CD4-positive, alpha-beta T cell treated with Interleukin-4 for 4 hours (primary cell): ENCODE measurements at regions not wholly inside any gene's neighbourhood (a gene's known extent, or its start where the extent isn't known, plus 50 kb on each side); places are given as distances from the start of the nearest gene placed in this dataset.

Source experiments
- DNase-seq: peaks from one replicate; pipeline ENCODE4 v3.0.0-alpha.2; 2020

GRCh38 chr5:38023371-38023770, 183.5 kb upstream of the GDNF start:
- no peak for DNase-seq

- no peak for DNase-seq
Measured at GRCh38 chr5:38022631-38023030, 182.8 kb upstream of the GDNF start.

GRCh38 chr5:38018016-38018415, 178.2 kb upstream of the GDNF start:
- no peak for DNase-seq

GRCh38 chr5:38013107-38013506, 173.3 kb upstream of the GDNF start:
- no peak for DNase-seq

- no peak for DNase-seq
Measured at GRCh38 chr5:38011668-38012188, 171.9 kb upstream of the GDNF start.

- DNase-seq: no peak
Measured at GRCh38 chr5:38009749-38010358, 170.0 kb upstream of the GDNF start.

GRCh38 chr5:38008198-38008597, 168.4 kb upstream of the GDNF start:
- no peak for DNase-seq

- no peak for DNase-seq
Measured at GRCh38 chr5:37999593-37999992, 159.8 kb upstream of the GDNF start.

- no peak for DNase-seq
Measured at GRCh38 chr5:37996918-37997317, 157.1 kb upstream of the GDNF start.

- no peak for DNase-seq
Measured at GRCh38 chr5:37994729-37995128, 154.9 kb upstream of the GDNF start.

- DNase-seq: no peak
Measured at GRCh38 chr5:37991301-37992299, 151.8 kb upstream of the GDNF start.

- DNase-seq: no peak
Measured at GRCh38 chr5:37989884-37990283, 150.0 kb upstream of the GDNF start.

- DNase-seq: no peak
Measured at GRCh38 chr5:37988454-37989046, 148.7 kb upstream of the GDNF start.

GRCh38 chr5:37984300-37984699, 144.5 kb upstream of the GDNF start:
- DNase-seq: no peak

- DNase-seq: no peak
Measured at GRCh38 chr5:37983463-37983862, 143.6 kb upstream of the GDNF start.

GRCh38 chr5:37979559-37979958, 139.7 kb upstream of the GDNF start:
- no peak for DNase-seq

- DNase-seq: no peak
Measured at GRCh38 chr5:37975531-37975930, 135.7 kb upstream of the GDNF start.

GRCh38 chr5:37971483-37972024, 131.7 kb upstream of the GDNF start:
- DNase-seq: no peak

- DNase-seq: no peak
Measured at GRCh38 chr5:37966871-37967270, 127.0 kb upstream of the GDNF start.

GRCh38 chr5:37966291-37966690, 126.5 kb upstream of the GDNF start:
- no peak for DNase-seq

GRCh38 chr5:37962389-37962788, 122.5 kb upstream of the GDNF start:
- no peak for DNase-seq

- DNase-seq: no peak
Measured at GRCh38 chr5:37957218-37957617, 117.4 kb upstream of the GDNF start.

GRCh38 chr5:37955748-37956147, 115.9 kb upstream of the GDNF start:
- DNase-seq: no peak
